GM10248 (cell line): ENCODE measurements at regions not wholly inside any gene's neighbourhood (a gene's known extent, or its start where the extent isn't known, plus 50 kb on each side); places are given as distances from the start of the nearest gene placed in this dataset.

Experiments used
- CTCF ChIA-PET: fragments of 300-600 bp; sonication (Branson Sonifier 250); formaldehyde crosslinking; extraction: SDS; loops from one replicate; lab custom pipeline; 2021; ENCODE audit warnings: antibody characterized with exemption; lab: Yijun Ruan, JAX
- POLR2A ChIA-PET: fragments of 350-650 bp; sonication (Branson Sonifier 250); formaldehyde crosslinking; extraction: SDS; loops from one replicate; lab custom pipeline; 2020; ENCODE audit warnings: antibody characterized with exemption; lab: Yijun Ruan, JAX
- DNase-seq: peaks from one replicate; pipeline ENCODE4 v3.0.0; 2012; ENCODE audit errors: extremely low spot score
- CTCF ChIP-seq: IDR thresholded peaks from 2 replicates; pipeline ENCODE4 v1.5.1; 2012; ENCODE audit warnings: mild to moderate bottlenecking, low read depth; ENCODE audit errors: extremely low read depth, missing control alignments, control extremely low read depth

- ChIA-PET POLR2A (no interaction called here), CTCF (no interaction called here)
Measured at GRCh38 chr4:181776264-181777054, 466.7 kb upstream of the TENM3 start.

GRCh38 chr4:181777518-181777917 is 465.7 kb upstream of the TENM3 start:
- ChIA-PET POLR2A (no interaction called here), CTCF (interaction anchor here (0.8 kb wide), 1 partner anchor 13 kb away, joined by 3 read pairs; no protein-coding TSS in a partner anchor)
- DNase-seq = no peak
- TF ChIP-seq CTCF = no peak

More at GRCh38 chr4:181776264-181777054, 466.7 kb upstream of the TENM3 start:
- TF ChIP-seq CTCF = no peak
- DNase-seq = no peak

- no peak for TF ChIP-seq CTCF
- ChIA-PET CTCF (interaction anchor here (1.3 to 1.6 kb wide), 2 partner anchors 13 to 28 kb away, joined by 3 to 4 read pairs; no protein-coding TSS in a partner anchor), POLR2A (no interaction called here)
- no peak for DNase-seq
Measured at GRCh38 chr4:181784881-181785280, 458.3 kb upstream of the TENM3 start.

GRCh38 chr4:181792641-181793040 is 450.6 kb upstream of the TENM3 start:
- ChIA-PET POLR2A (no interaction called here), CTCF (interaction anchor here (1.6 kb wide), 1 partner anchor 9 kb away, joined by 4 read pairs; no protein-coding TSS in a partner anchor)
- no peak for TF ChIP-seq CTCF
- DNase-seq = no peak

GRCh38 chr4:181793096-181793495 is 450.1 kb upstream of the TENM3 start:
- no peak for DNase-seq
- ChIA-PET POLR2A (no interaction called here), CTCF (interaction anchor here (1.6 kb wide), 1 partner anchor 8 kb away, joined by 4 read pairs; no protein-coding TSS in a partner anchor)
- TF ChIP-seq CTCF = no peak

GRCh38 chr4:181796502-181796901 is 446.7 kb upstream of the TENM3 start:
- ChIA-PET POLR2A (no interaction called here), CTCF (no interaction called here)
- TF ChIP-seq CTCF = no peak
- DNase-seq = no peak
